ENCODE measurements at regions not wholly inside any gene's neighbourhood (a gene's known extent, or its start where the extent isn't known, plus 50 kb on each side); places are given as distances from the start of the nearest gene placed in this dataset.
A peak's percentile ranks its signal among the peaks of the same experiment; 100 is the strongest.

DNA sequence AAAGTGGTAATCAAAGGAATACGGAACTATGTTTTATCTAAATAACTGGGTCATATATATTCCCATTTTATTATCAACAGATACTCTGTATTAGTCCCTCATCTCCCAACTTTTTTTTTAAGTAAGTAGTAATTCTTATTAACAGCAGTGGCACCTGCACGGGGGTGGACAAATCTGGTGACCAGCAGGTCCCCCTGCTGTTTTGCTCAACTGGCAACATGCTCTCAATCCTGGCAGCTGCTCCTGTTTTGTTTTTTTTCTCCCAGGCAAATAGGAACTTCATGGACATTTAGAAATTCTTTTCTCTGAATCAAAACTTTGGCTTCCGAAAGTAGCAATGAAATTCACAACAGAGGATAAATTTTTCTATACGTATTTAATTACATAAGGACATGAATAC lies 193.5 kb downstream of the SS18 start:
- no peak for TF ChIP-seq EZH2phosphoT487 (IDR thresholded peaks at IDR 0.05; ENCODE audit: low read depth, severe bottlenecking, unreplicated experiment)
- TF ChIP-seq, protein P1, sequence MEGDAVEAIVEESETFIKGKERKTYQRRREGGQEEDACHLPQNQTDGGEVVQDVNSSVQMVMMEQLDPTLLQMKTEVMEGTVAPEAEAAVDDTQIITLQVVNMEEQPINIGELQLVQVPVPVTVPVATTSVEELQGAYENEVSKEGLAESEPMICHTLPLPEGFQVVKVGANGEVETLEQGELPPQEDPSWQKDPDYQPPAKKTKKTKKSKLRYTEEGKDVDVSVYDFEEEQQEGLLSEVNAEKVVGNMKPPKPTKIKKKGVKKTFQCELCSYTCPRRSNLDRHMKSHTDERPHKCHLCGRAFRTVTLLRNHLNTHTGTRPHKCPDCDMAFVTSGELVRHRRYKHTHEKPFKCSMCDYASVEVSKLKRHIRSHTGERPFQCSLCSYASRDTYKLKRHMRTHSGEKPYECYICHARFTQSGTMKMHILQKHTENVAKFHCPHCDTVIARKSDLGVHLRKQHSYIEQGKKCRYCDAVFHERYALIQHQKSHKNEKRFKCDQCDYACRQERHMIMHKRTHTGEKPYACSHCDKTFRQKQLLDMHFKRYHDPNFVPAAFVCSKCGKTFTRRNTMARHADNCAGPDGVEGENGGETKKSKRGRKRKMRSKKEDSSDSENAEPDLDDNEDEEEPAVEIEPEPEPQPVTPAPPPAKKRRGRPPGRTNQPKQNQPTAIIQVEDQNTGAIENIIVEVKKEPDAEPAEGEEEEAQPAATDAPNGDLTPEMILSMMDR (IDR thresholded peaks at IDR 0.05; ENCODE audit: poor library complexity): no peak
- TF ChIP-seq EZH2 (IDR thresholded peaks at IDR 0.05; ENCODE audit: borderline replicate concordance): no peak
- Histone ChIP-seq H3K4me1 (ENCODE audit: insufficient read depth) (no peaks in the 10 kb centered on the region), H2AFZ (no peak overlapping the region), H4K20me1 (ENCODE audit: insufficient read depth, poor library complexity, severe bottlenecking) (no peaks in the 10 kb centered on the region), H3K9me3 (ENCODE audit: low read depth) (no peaks in the 10 kb centered on the region), H3K36me3 (replicated peaks; ENCODE audit: insufficient read depth, low read depth) (no peaks in the 10 kb centered on the region), H3K4me2 (no peak overlapping the region), H3K4me3 (no peak overlapping the region), H3K79me2 (no peaks in the 10 kb centered on the region), H3K27ac (no peak overlapping the region), H3K27me3 (peaks cover 4% of the 10 kb centered on the region), H3K9me2 (replicated peaks; ENCODE audit: insufficient read depth) (no peaks in the 10 kb centered on the region)
- WGBS (ENCODE audit: low lambda C conversion rate, missing lambda C conversion rate): 83% methylated on average over 4 of the region's 4 CpGs
- no peak for DNase-seq (ENCODE audit: low spot score)

DNA sequence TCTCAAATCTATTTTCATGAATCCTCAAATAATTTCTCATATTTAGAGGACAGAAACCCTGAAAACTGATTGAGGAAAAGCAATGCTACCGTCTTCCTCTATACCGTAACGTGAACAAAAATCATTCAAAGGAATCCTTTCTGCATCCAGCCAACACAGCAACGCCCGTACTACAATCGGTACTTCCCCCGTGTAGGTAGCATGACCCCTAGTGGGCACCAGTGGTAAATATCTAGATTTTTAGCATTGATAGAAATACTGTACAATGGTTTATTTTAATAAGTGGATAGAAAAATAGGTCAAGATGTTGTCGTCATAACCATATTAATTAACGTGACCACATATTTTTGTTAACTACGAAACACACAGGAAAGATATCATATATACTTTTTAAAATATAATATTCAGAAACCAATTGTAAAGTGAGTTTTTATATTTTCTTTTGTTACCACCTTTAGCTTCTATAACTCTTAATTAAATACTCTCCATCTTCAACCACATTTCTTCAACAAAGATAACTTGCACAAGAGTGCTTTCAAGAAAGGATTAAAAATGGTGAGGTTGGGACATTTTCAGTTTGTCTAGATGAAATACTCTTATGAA lies 194.1 kb downstream of the SS18 start:
- 20% methylated on average over 10 of the region's 10 CpGs for WGBS (ENCODE audit: low lambda C conversion rate, missing lambda C conversion rate)
- H3K4me3 ChIP-seq: no peak overlapping the region
- DNase-seq (ENCODE audit: low spot score): peak; percentile 68
- no peak overlapping the region for H3K4me2 ChIP-seq
- H3K79me2 ChIP-seq: no peaks in the 10 kb centered on the region
- no peak for TF ChIP-seq EZH2 (IDR thresholded peaks at IDR 0.05; ENCODE audit: borderline replicate concordance)
- TF ChIP-seq, protein P1 (IDR thresholded peaks at IDR 0.05; ENCODE audit: poor library complexity): peak; percentile 79
- H4K20me1 ChIP-seq (ENCODE audit: insufficient read depth, poor library complexity, severe bottlenecking): no peaks in the 10 kb centered on the region
- H3K27me3 ChIP-seq: peaks cover 4% of the 10 kb centered on the region
- no peaks in the 10 kb centered on the region for H3K9me2 ChIP-seq (replicated peaks; ENCODE audit: insufficient read depth)
- no peaks in the 10 kb centered on the region for H3K4me1 ChIP-seq (ENCODE audit: insufficient read depth)
- H3K27ac ChIP-seq: no peak overlapping the region
- no peaks in the 10 kb centered on the region for H3K36me3 ChIP-seq (replicated peaks; ENCODE audit: insufficient read depth, low read depth)
- no peaks in the 10 kb centered on the region for H3K9me3 ChIP-seq (ENCODE audit: low read depth)
- H2AFZ ChIP-seq: no peak overlapping the region

DNA sequence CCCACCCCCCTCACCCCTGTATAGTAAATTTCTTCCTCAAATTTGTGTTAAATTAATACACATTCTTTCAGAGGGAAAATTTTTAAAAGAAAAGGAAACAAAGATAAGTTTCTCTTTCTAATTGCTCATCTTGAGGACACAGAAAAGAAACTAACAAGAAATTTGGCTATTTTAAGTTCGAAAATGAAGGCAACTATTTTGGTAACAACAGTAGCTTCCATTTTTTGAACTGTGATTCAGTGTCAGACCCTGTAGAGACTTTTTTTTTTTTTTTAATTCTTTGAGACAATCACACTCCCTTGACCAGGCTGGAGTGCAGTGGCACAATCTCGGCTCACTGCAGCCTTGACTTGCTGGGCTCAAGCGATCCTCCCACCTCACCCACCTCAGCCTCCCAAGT lies 194.9 kb downstream of the SS18 start:
- no peak for DNase-seq (ENCODE audit: low spot score)
- no peaks in the 10 kb centered on the region for H4K20me1 ChIP-seq (ENCODE audit: insufficient read depth, poor library complexity, severe bottlenecking)
- WGBS (ENCODE audit: low lambda C conversion rate, missing lambda C conversion rate): 90% methylated on average over 3 of the region's 3 CpGs
- peaks cover 4% of the 10 kb centered on the region for H3K27me3 ChIP-seq
- no peak for TF ChIP-seq EZH2phosphoT487 (IDR thresholded peaks at IDR 0.05; ENCODE audit: low read depth, severe bottlenecking, unreplicated experiment)
- TF ChIP-seq, protein P1 (IDR thresholded peaks at IDR 0.05; ENCODE audit: poor library complexity): no peak
- no peak for TF ChIP-seq EZH2 (IDR thresholded peaks at IDR 0.05; ENCODE audit: borderline replicate concordance)
- no peak overlapping the region for H3K27ac ChIP-seq
- H3K9me2 ChIP-seq (replicated peaks; ENCODE audit: insufficient read depth): no peaks in the 10 kb centered on the region
- no peaks in the 10 kb centered on the region for H3K79me2 ChIP-seq
- H3K4me1 ChIP-seq (ENCODE audit: insufficient read depth): no peaks in the 10 kb centered on the region
- no peak overlapping the region for H3K4me2 ChIP-seq
- H3K36me3 ChIP-seq (replicated peaks; ENCODE audit: insufficient read depth, low read depth): no peaks in the 10 kb centered on the region
- H2AFZ ChIP-seq: no peak overlapping the region
- H3K9me3 ChIP-seq (ENCODE audit: low read depth): no peaks in the 10 kb centered on the region
- no peak overlapping the region for H3K4me3 ChIP-seq

DNA sequence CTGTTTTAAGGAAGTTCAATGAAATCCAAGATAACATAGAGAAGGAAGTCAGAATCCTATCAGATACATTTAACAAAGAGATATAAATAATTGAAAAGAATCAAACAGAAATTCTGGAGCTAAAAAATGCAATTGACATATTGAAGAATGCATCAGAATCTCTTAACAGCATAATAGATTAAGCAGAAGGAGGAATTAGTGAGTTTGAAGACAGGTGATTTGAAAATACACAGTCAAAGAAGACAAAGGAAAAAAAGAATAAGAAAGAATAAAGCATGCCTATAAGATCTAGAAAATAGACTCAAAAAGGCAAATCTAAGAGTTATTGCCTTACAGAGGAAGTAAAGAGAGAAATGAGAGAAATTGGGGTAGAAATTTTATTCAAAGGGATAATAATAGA lies 204.1 kb downstream of the SS18 start:
- Histone ChIP-seq H4K20me1 (ENCODE audit: insufficient read depth, poor library complexity, severe bottlenecking) (no peaks in the 10 kb centered on the region), H3K9me2 (replicated peaks; ENCODE audit: insufficient read depth) (no peaks in the 10 kb centered on the region), H3K36me3 (replicated peaks; ENCODE audit: insufficient read depth, low read depth) (no peaks in the 10 kb centered on the region), H3K4me1 (ENCODE audit: insufficient read depth) (no peaks in the 10 kb centered on the region), H3K27ac (no peak overlapping the region), H3K4me2 (no peak overlapping the region), H3K9me3 (ENCODE audit: low read depth) (no peaks in the 10 kb centered on the region), H3K27me3 (no peaks in the 10 kb centered on the region), H3K4me3 (no peak overlapping the region), H3K79me2 (no peaks in the 10 kb centered on the region), H2AFZ (no peak overlapping the region)
- no peak for DNase-seq (ENCODE audit: low spot score)
- no peak for TF ChIP-seq EZH2phosphoT487 (IDR thresholded peaks at IDR 0.05; ENCODE audit: low read depth, severe bottlenecking, unreplicated experiment)
- TF ChIP-seq, protein P1 (IDR thresholded peaks at IDR 0.05; ENCODE audit: poor library complexity): no peak
- no peak for TF ChIP-seq EZH2 (IDR thresholded peaks at IDR 0.05; ENCODE audit: borderline replicate concordance)
